ENCODE measurements at regions not wholly inside any gene's neighbourhood (a gene's known extent, or its start where the extent isn't known, plus 50 kb on each side); places are given as distances from the start of the nearest gene placed in this dataset.

- no peak for FAIRE-seq
- Histone ChIP-seq H3K23me2 (ENCODE audit: low read depth, low read length) (no peaks in the 10 kb centered on the region), H3K79me2 (ENCODE audit: control insufficient read depth in 1 of 2, insufficient read depth in 2 of 2, low read length in 2 of 2) (no peaks in the 10 kb centered on the region), H2BK15ac (ENCODE audit: low read length) (no peak overlapping the region), H3K27me3 (replicated peaks in 1 of 4; ENCODE audit: control insufficient read depth in 3 of 4, extremely low read depth in 1 of 4, insufficient read depth in 3 of 4, low read length in 3 of 4) (no peaks in the 10 kb centered on the region), H3K4ac (replicated peaks; ENCODE audit: insufficient read length, low read depth, low read length) (no peak overlapping the region), H3K4me2 (ENCODE audit: insufficient read depth in 1 of 2, low read depth in 2 of 2, low read length in 2 of 2) (no peak overlapping the region), H2BK120ac (replicated peaks; ENCODE audit: low read depth, low read length) (no peak overlapping the region), H3K4me1 (replicated peaks in 1 of 4; ENCODE audit: control insufficient read depth in 3 of 4, insufficient read depth in 4 of 4, low read length in 3 of 4) (no peaks in the 10 kb centered on the region), H3K4me3 (ENCODE audit: extremely low read depth in 1 of 4, insufficient read depth in 2 of 4, low read depth in 3 of 4, low read length in 4 of 4) (no peak overlapping the region), H2BK12ac (ENCODE audit: low read depth, low read length) (no peak overlapping the region), H3K27ac (ENCODE audit: low read depth, low read length) (no peak overlapping the region), H3K56ac (replicated peaks; ENCODE audit: insufficient read length, low read depth, low read length) (no peak overlapping the region), H4K8ac (ENCODE audit: extremely low read depth, insufficient read depth, low read length) (no peak overlapping the region), H2BK20ac (ENCODE audit: low read length) (no peak overlapping the region), H3K23ac (ENCODE audit: insufficient read length) (no peak overlapping the region), H3K18ac (ENCODE audit: extremely low read depth, low read length) (no peak overlapping the region), H3K36me3 (ENCODE audit: control insufficient read depth in 2 of 4, insufficient read depth in 4 of 4, low read length in 3 of 4) (no peaks in the 10 kb centered on the region), H2BK5ac (ENCODE audit: low read depth, low read length) (no peak overlapping the region), H4K20me1 (replicated peaks in 1 of 2; ENCODE audit: control insufficient read depth in 1 of 2, insufficient read depth in 2 of 2, low read length in 2 of 2) (no peaks in the 10 kb centered on the region), H4K91ac (replicated peaks; ENCODE audit: insufficient read length, low read length) (no peak overlapping the region), H3K9ac (replicated peaks in 1 of 4; ENCODE audit: extremely low read depth in 1 of 4, low read depth in 3 of 4, low read length in 3 of 4) (no peak overlapping the region), H4K5ac (ENCODE audit: insufficient read length, low read depth, low read length) (no peak overlapping the region), H2AFZ (ENCODE audit: low read length) (no peak overlapping the region), H3K9me3 (ENCODE audit: insufficient read depth in 2 of 2, low read depth in 1 of 2, low read length in 1 of 2) (no peaks in the 10 kb centered on the region), H3K14ac (ENCODE audit: insufficient read length) (no peak overlapping the region), H2AK5ac (ENCODE audit: low read depth, low read length) (no peak overlapping the region), H3K79me1 (ENCODE audit: low read depth, low read length) (no peaks in the 10 kb centered on the region)
- no peak for DNase-seq (ENCODE audit: low read depth in 1 of 2, low spot score in 2 of 2)
- 79% methylated on average over 2 of the region's 2 CpGs; no CpG with 5 or more reads in 1 of the 2 experiments for WGBS, 2 experiments (ENCODE audit: extremely low coverage in 1 of 2, insufficient coverage in 1 of 2, insufficient read length in 1 of 2, insufficient replicate concordance in 2 of 2, low coverage in 1 of 2, low lambda C conversion rate in 2 of 2, missing lambda C conversion rate in 1 of 2)
- ChIA-PET POLR2A (ENCODE audit: partially characterized antibody) (no interaction called here), CTCF (ENCODE audit: partially characterized antibody) (no interaction called here)
- TF ChIP-seq RBBP5 (IDR thresholded peaks at IDR 0.05; ENCODE audit: borderline replicate concordance, low read depth, low read length) (no peak), SUZ12 (IDR thresholded peaks at IDR 0.05; ENCODE audit: low read length) (no peak), TBP (IDR thresholded peaks at IDR 0.05; ENCODE audit: low read depth, low read length) (no peak), USF2 (IDR thresholded peaks at IDR 0.05; ENCODE audit: low read length) (no peak), BRCA1 (IDR thresholded peaks at IDR 0.05; ENCODE audit: low read depth, low read length) (no peak), SP4 (IDR thresholded peaks at IDR 0.05; ENCODE audit: low read length) (no peak), ASH2L (IDR thresholded peaks at IDR 0.05; ENCODE audit: low read length) (no peak), EZH2 (IDR thresholded peaks at IDR 0.05; ENCODE audit: low read depth, low read length, severe bottlenecking) (no peak), POLR2AphosphoS5 (IDR thresholded peaks at IDR 0.05; ENCODE audit: low read depth, low read length) (no peak), NRF1 (IDR thresholded peaks at IDR 0.05; ENCODE audit: low read depth, low read length) (no peak), RAD21 (IDR thresholded peaks at IDR 0.05 in 1 of 2, conservative IDR thresholded peaks at IDR 0.05 in 1 of 2; ENCODE audit: low read depth in 2 of 2, low read length in 2 of 2) (no peak), CBX8 (IDR thresholded peaks at IDR 0.05; ENCODE audit: borderline replicate concordance, low read depth, low read length) (no peak), RXRA (IDR thresholded peaks at IDR 0.05; ENCODE audit: insufficient read depth, low read depth, low read length) (no peak), TAF7 (optimal IDR thresholded peaks at IDR 0.05; ENCODE audit: borderline replicate concordance, low read depth, low read length) (no peak), BCL11A (IDR thresholded peaks at IDR 0.05; ENCODE audit: low read depth in 2 of 2, low read length in 2 of 2) (no peak)
These were observed 1359.7 kb downstream of the FAM181B start for GRCh38 chr11:81373986-81374385.

All from H1 (cell line).